Hepatocyte (in vitro differentiated cells): ENCODE measurements at regions not wholly inside any gene's neighbourhood (a gene's known extent, or its start where the extent isn't known, plus 50 kb on each side); places are given as distances from the start of the nearest gene placed in this dataset.

ENCODE experiments used
- DNase-seq: peaks from one replicate; pipeline ENCODE4 v3.0.0-alpha.2; 2016; ENCODE audit warnings: low spot score
- H2AFZ ChIP-seq: fragments of 200-600 bp; sonication (generic); 2 replicates; pipeline ENCODE4 v1.6.0; 2016; ENCODE audit warnings: antibody characterized with exemption, mild to moderate bottlenecking
- H3K27ac ChIP-seq: fragments of 200-600 bp; sonication (generic); 2 replicates; pipeline ENCODE4 v1.5.1; 2016; ENCODE audit warnings: mild to moderate bottlenecking
- H3K27me3 ChIP-seq: fragments of 200-600 bp; sonication (generic); 2 replicates; pipeline ENCODE4 v1.6.1; 2016
- H3K36me3 ChIP-seq: fragments of 200-600 bp; sonication (generic); replicated peaks from 2 replicates; pipeline ENCODE4 v1.5.1; 2016; ENCODE audit warnings: low read depth; ENCODE audit not compliant: insufficient read depth
- H3K4me1 ChIP-seq: fragments of 200-600 bp; sonication (generic); 2 replicates; pipeline ENCODE4 v1.5.1; 2016; ENCODE audit warnings: mild to moderate bottlenecking, moderate library complexity; ENCODE audit not compliant: insufficient read depth
- H3K4me2 ChIP-seq: fragments of 200-600 bp; sonication (generic); 2 replicates; pipeline ENCODE4 v1.6.0; 2016
- H3K4me3 ChIP-seq: fragments of 200-600 bp; sonication (generic); 2 replicates; pipeline ENCODE4 v1.5.1; 2016; ENCODE audit warnings: mild to moderate bottlenecking
- H3K79me2 ChIP-seq: fragments of 200-600 bp; sonication (generic); 2 replicates; pipeline ENCODE4 v1.6.0; 2017; ENCODE audit warnings: mild to moderate bottlenecking
- H3K9me2 ChIP-seq: fragments of 200-600 bp; sonication (generic); replicated peaks from 2 replicates; pipeline ENCODE4 v1.6.0; 2017; ENCODE audit warnings: mild to moderate bottlenecking; ENCODE audit not compliant: insufficient read depth
- H3K9me3 ChIP-seq: fragments of 200-600 bp; sonication (generic); 2 replicates; pipeline ENCODE4 v1.5.1; 2016; ENCODE audit warnings: low read depth, mild to moderate bottlenecking
- H4K20me1 ChIP-seq: fragments of 200-600 bp; sonication (generic); 2 replicates; pipeline ENCODE4 v1.6.0; 2016; ENCODE audit warnings: mild to moderate bottlenecking; ENCODE audit not compliant: insufficient read depth, poor library complexity, severe bottlenecking
- EZH2 ChIP-seq: fragments of 200-600 bp; sonication (generic); IDR thresholded peaks from 2 replicates; pipeline ENCODE4 v1.6.1; 2016; ENCODE audit warnings: antibody characterized with exemption, mild to moderate bottlenecking, borderline replicate concordance
- EZH2phosphoT487 ChIP-seq: fragments of 200-600 bp; sonication (generic); IDR thresholded peaks from one replicate; pipeline ENCODE4 v1.6.1; 2018; ENCODE audit warnings: antibody characterized with exemption, mild to moderate bottlenecking, low read depth, moderate library complexity; ENCODE audit not compliant: unreplicated experiment, severe bottlenecking
- WGBS: methylation state at CpG from one replicate; pipeline ENCODE4 v1.1.6; 2016; ENCODE audit warnings: low lambda C conversion rate; ENCODE audit errors: missing lambda C conversion rate; 5-methylcytosine and 5-hydroxymethylcytosine counted together
- TF ChIP-seq, protein P1 (sequence below): fragments of 200-600 bp; sonication (generic); IDR thresholded peaks from 2 replicates; pipeline ENCODE4 v1.5.1; 2016; ENCODE audit warnings: antibody characterized with exemption, mild to moderate bottlenecking; ENCODE audit not compliant: poor library complexity

DNA sequence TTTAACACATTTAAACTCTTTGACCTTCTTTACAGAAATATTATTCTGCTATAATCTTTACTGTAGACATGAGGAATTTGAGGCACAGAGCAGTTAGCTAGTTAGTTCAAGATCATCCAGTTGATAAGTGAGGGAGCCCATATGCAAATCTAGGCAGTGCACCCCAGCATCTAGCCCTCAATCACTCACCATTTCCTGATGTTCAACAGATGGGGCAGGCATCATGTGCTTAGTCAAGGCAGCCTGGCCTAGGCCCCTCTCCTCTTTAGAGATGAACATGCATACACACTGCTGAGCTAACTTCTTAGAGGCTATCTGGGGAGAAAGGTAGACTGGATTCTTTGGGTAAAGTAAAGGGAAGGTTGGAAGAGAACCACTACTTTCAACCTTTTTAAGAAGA is 206.8 kb upstream of the SLC24A2 start:
- Histone ChIP-seq H3K27ac (no peak overlapping the region), H3K4me2 (no peak overlapping the region), H3K27me3 (no peaks in the 10 kb centered on the region), H3K36me3 (no peaks in the 10 kb centered on the region), H4K20me1 (no peaks in the 10 kb centered on the region), H2AFZ (no peak overlapping the region), H3K4me3 (no peak overlapping the region), H3K9me2 (no peaks in the 10 kb centered on the region), H3K79me2 (no peaks in the 10 kb centered on the region), H3K4me1 (no peaks in the 10 kb centered on the region), H3K9me3 (no peaks in the 10 kb centered on the region)
- no peak for DNase-seq
- TF ChIP-seq EZH2phosphoT487 (no peak), EZH2 (no peak)
- TF ChIP-seq, protein P1, sequence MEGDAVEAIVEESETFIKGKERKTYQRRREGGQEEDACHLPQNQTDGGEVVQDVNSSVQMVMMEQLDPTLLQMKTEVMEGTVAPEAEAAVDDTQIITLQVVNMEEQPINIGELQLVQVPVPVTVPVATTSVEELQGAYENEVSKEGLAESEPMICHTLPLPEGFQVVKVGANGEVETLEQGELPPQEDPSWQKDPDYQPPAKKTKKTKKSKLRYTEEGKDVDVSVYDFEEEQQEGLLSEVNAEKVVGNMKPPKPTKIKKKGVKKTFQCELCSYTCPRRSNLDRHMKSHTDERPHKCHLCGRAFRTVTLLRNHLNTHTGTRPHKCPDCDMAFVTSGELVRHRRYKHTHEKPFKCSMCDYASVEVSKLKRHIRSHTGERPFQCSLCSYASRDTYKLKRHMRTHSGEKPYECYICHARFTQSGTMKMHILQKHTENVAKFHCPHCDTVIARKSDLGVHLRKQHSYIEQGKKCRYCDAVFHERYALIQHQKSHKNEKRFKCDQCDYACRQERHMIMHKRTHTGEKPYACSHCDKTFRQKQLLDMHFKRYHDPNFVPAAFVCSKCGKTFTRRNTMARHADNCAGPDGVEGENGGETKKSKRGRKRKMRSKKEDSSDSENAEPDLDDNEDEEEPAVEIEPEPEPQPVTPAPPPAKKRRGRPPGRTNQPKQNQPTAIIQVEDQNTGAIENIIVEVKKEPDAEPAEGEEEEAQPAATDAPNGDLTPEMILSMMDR: no peak

DNA sequence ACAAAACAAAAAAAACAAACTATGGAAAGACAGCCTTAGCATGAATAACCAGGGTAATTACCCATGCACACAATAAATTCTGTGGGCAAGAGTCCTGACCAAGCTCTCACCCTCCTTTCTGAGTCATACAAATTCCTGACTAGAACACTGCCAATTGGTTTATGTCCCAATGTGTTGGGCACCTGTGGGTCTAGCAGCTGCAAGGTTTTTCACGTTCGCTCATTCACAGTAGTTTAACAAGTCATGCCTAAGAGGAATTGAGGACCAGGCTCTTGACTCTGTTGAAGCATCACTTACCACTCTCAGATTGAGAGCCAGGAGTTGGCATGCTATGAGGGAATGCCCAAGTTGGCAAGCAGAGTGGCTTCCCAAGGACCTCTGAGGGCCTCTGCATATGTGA is 205.5 kb upstream of the SLC24A2 start:
- Histone ChIP-seq H3K4me3 (no peak overlapping the region), H3K9me2 (no peaks in the 10 kb centered on the region), H3K79me2 (no peaks in the 10 kb centered on the region), H4K20me1 (no peaks in the 10 kb centered on the region), H3K27me3 (no peaks in the 10 kb centered on the region), H2AFZ (no peak overlapping the region), H3K36me3 (no peaks in the 10 kb centered on the region), H3K27ac (no peak overlapping the region), H3K9me3 (no peaks in the 10 kb centered on the region), H3K4me2 (no peak overlapping the region), H3K4me1 (no peaks in the 10 kb centered on the region)
- DNase-seq: no peak
- TF ChIP-seq EZH2 (no peak), EZH2phosphoT487 (no peak)
- TF ChIP-seq, protein P1: no peak
- 91% methylated on average over 2 of the region's 2 CpGs for WGBS

DNA sequence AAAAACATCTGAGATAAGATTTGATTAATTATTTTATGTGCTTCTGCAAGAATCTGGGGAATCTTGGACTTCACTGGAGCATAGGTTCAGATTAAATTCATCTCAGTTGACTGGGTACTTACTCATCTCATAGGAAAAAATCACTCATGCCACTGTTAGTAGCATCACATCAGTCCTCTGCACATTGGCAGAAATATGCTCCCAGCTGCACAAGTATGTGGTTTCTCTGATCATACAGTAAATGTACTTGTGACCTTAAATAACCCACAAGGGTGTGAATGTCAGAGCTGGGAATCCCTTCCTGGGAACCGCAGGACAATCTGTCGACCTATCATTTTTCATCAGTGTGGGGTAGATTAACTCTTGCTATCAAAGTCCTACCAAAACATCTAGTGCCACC is 203.7 kb upstream of the SLC24A2 start:
- no peak overlapping the region for H3K27ac ChIP-seq
- no peak overlapping the region for H2AFZ ChIP-seq
- no peaks in the 10 kb centered on the region for H3K9me2 ChIP-seq
- no peak for DNase-seq
- WGBS: 61% methylated on average over 2 of the region's 2 CpGs
- no peaks in the 10 kb centered on the region for H3K9me3 ChIP-seq
- H3K4me1 ChIP-seq: no peaks in the 10 kb centered on the region
- no peaks in the 10 kb centered on the region for H3K79me2 ChIP-seq
- no peak overlapping the region for H3K4me3 ChIP-seq
- H3K27me3 ChIP-seq: no peaks in the 10 kb centered on the region
- TF ChIP-seq EZH2phosphoT487: no peak
- no peak for TF ChIP-seq EZH2
- TF ChIP-seq, protein P1: no peak
- H4K20me1 ChIP-seq: no peaks in the 10 kb centered on the region
- H3K36me3 ChIP-seq: no peaks in the 10 kb centered on the region
- H3K4me2 ChIP-seq: no peak overlapping the region

DNA sequence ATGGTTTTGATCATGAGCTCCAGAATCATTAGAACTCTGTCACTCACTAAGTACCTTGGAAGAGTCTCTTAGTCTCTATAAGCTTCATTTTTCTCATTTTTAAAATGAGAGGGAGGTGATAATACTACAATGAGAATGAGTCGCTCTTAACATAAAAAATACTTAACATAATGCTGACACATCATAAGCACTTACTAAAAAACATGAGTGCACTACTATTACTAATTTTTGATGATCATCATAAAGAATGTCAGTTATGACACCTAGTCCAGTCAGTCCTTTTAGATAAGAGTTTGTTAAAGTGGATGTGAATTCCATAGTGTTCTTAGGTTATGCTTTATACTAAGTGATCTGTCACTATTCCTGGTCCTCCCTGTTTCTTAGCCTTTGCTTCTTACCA is 200.4 kb upstream of the SLC24A2 start:
- no peak for DNase-seq
- no peaks in the 10 kb centered on the region for H4K20me1 ChIP-seq
- H3K27ac ChIP-seq: no peak overlapping the region
- H3K27me3 ChIP-seq: no peaks in the 10 kb centered on the region
- TF ChIP-seq, protein P1: no peak
- TF ChIP-seq EZH2phosphoT487 (no peak), EZH2 (no peak)
- no peaks in the 10 kb centered on the region for H3K79me2 ChIP-seq
- no peak overlapping the region for H3K4me3 ChIP-seq
- H3K9me3 ChIP-seq: no peaks in the 10 kb centered on the region
- no peaks in the 10 kb centered on the region for H3K9me2 ChIP-seq
- WGBS: 100% methylated on average over 1 of the region's 1 CpG
- no peaks in the 10 kb centered on the region for H3K4me1 ChIP-seq
- H3K36me3 ChIP-seq: no peaks in the 10 kb centered on the region
- no peak overlapping the region for H3K4me2 ChIP-seq
- H2AFZ ChIP-seq: no peak overlapping the region
